Large intestine (tissue), 3 donors: ENCODE measurements at regions not wholly inside any gene's neighbourhood (a gene's known extent, or its start where the extent isn't known, plus 50 kb on each side); places are given as distances from the start of the nearest gene placed in this dataset.

Experiments
- DNase-seq, 2 donors: peaks; one replicate each; pipeline versions ENCODE4 v3.0.0 to v3.0.0-alpha.2; 2013
- H3K27ac ChIP-seq: one replicate; pipeline ENCODE4 v1.5.1; 2013; ENCODE audit warnings: low read length
- H3K27me3 ChIP-seq: 2 replicates; pipeline ENCODE4 v1.6.1; 2013; ENCODE audit warnings: low read length; ENCODE audit not compliant: control insufficient read depth, insufficient read depth
- H3K36me3 ChIP-seq: 2 replicates; pipeline ENCODE4 v1.6.1; 2013; ENCODE audit warnings: low read length; ENCODE audit not compliant: control insufficient read depth, insufficient read depth
- H3K4me1 ChIP-seq: one replicate; pipeline ENCODE4 v1.6.1; 2013; ENCODE audit warnings: low read length; ENCODE audit not compliant: control insufficient read depth, insufficient read depth
- H3K4me3 ChIP-seq: one replicate; pipeline ENCODE4 v1.5.1; 2013; ENCODE audit warnings: low read length
- H3K9me3 ChIP-seq: one replicate; pipeline ENCODE4 v1.6.1; 2013; ENCODE audit warnings: mild to moderate bottlenecking, low read depth, low read length, moderate library complexity; ENCODE audit not compliant: control insufficient read depth
- WGBS: methylation state at CpG from one replicate; pipeline ENCODE4 v1.1.5; 2013; ENCODE audit warnings: low lambda C conversion rate; ENCODE audit not compliant: insufficient coverage; 5-methylcytosine and 5-hydroxymethylcytosine counted together

DNA sequence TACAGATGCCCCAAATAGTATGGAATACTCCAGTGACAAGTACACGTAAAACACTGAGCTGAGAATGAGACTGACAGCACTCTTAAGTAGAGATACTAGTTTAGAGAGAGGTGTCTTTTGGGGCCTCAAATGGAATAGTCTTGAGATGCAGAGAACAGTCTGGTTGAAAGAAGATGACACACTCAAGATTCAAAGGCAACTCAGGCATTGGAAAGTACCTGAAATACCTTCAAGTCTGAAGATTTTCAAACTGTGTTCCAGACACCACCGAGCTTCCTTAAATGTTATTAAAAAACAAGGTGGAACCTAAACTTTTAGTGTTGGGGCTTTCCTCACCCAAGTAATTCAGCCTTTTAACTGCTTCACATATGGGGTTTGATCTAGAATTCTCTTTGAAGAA lies 437.7 kb downstream of the OMA1 start:
- no peaks in the 10 kb centered on the region for H3K36me3 ChIP-seq
- WGBS, result no CpG with 5 or more reads among the region's 2 CpGs
- no peaks in the 10 kb centered on the region for H3K9me3 ChIP-seq
- H3K27me3 ChIP-seq, result peaks cover 4% of the 10 kb centered on the region
- no peak overlapping the region for H3K27ac ChIP-seq
- H3K4me3 ChIP-seq, result no peak overlapping the region
- no peaks in the 10 kb centered on the region for H3K4me1 ChIP-seq
- DNase-seq, result no peak

DNA sequence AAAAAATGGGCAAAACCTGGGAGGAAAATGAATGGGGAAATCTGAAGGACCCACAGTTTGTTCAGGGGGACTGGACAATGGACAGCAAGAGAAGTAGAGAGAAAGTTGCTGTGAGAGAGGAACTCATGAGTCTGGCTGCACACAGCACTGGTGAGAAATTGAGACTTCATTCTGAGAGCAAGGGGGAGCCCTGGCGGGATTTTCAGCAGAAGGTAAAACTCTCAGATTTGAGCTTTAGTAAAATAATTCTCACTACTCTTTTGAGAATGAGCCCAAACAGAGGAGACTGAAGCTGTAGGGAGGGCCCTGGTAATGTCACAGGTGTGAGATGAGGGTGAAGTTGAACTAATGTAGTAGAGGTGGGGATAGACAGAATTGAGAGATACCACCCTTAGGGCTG lies 438.6 kb downstream of the OMA1 start:
- WGBS, result no CpG with 5 or more reads among the region's 1 CpG

DNA sequence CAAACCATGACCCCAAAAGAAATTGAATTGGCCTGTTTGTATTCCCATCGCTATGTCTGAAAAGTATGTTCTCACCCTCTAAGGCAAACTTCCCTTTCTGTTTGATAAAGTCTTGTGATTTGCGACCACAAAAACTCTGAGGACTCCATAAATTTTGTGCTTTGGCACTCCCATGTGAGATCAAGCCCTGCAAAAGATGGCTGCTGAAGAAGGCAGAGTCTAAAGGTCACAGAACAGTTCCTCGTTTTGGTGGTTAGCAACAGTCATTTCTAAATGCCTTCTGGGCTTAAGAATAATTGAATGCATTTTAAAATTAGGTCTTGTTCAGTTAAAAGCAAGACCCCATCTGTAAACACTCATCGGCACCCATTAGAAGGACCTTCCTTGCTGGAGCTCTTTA lies 441.6 kb downstream of the OMA1 start:
- 83% methylated on average over 1 of the region's 4 CpGs for WGBS
- Histone ChIP-seq H3K4me3 (no peak overlapping the region), H3K9me3 (no peaks in the 10 kb centered on the region), H3K36me3 (no peaks in the 10 kb centered on the region), H3K27me3 (no peaks in the 10 kb centered on the region), H3K4me1 (no peaks in the 10 kb centered on the region), H3K27ac (no peak overlapping the region)
- DNase-seq, result no peak

More for the DNA sequence above, 438.6 kb downstream of the OMA1 start:
- Histone ChIP-seq H3K4me3 (no peak overlapping the region), H3K27me3 (peaks cover under 1% of the 10 kb centered on the region), H3K4me1 (no peaks in the 10 kb centered on the region), H3K36me3 (no peaks in the 10 kb centered on the region), H3K27ac (no peak overlapping the region), H3K9me3 (no peaks in the 10 kb centered on the region)
- DNase-seq, result no peak

DNA sequence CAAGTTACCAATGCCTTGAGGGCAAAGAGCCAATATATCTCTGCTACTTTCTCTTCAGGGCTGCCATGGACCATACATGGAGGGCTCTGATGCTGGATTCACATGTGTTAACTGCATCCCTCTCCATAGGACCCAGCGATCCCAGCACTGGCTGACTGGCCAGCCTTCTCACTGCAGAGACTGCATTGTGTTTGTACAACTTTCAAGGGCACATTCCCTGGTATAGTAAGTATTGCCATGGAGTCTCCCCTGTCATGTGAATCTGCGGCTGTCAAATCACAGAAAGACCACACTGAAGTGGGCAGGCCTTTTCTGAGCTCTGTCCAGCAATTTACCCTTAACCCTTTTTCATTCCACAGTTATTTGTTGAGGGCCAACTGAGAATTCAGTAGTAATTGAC lies 449.8 kb downstream of the OMA1 start:
- H3K27ac ChIP-seq, result no peak overlapping the region
- H3K27me3 ChIP-seq, result no peaks in the 10 kb centered on the region
- no peak overlapping the region for H3K4me3 ChIP-seq
- no CpG with 5 or more reads among the region's 2 CpGs for WGBS
- no peak for DNase-seq
- no peaks in the 10 kb centered on the region for H3K4me1 ChIP-seq
- H3K9me3 ChIP-seq, result no peaks in the 10 kb centered on the region
- H3K36me3 ChIP-seq, result no peaks in the 10 kb centered on the region

DNA sequence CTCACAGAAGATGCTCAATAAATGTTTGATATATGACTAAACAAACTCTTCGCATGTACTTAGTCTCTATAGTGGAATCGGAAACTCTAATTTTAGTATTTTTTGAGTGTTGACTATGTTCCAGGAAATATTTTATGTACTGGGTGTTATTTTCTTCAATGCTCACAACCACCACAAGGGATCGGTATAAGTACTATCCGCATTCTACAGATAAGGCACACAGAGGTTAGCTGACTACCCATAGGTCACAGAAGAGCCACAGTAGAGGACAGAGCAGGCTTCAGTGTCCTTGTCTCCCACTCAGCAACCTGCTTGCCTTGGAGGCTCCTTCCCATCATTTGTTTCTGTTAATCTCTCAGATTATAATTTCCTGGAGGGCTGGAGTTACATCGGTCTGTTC lies 451.3 kb downstream of the OMA1 start:
- no peak overlapping the region for H3K4me3 ChIP-seq
- no peaks in the 10 kb centered on the region for H3K4me1 ChIP-seq
- H3K27me3 ChIP-seq, result no peaks in the 10 kb centered on the region
- H3K27ac ChIP-seq, result no peak overlapping the region
- WGBS, result 100% methylated on average over 2 of the region's 5 CpGs
- DNase-seq, result no peak
- no peaks in the 10 kb centered on the region for H3K9me3 ChIP-seq
- H3K36me3 ChIP-seq, result no peaks in the 10 kb centered on the region

DNA sequence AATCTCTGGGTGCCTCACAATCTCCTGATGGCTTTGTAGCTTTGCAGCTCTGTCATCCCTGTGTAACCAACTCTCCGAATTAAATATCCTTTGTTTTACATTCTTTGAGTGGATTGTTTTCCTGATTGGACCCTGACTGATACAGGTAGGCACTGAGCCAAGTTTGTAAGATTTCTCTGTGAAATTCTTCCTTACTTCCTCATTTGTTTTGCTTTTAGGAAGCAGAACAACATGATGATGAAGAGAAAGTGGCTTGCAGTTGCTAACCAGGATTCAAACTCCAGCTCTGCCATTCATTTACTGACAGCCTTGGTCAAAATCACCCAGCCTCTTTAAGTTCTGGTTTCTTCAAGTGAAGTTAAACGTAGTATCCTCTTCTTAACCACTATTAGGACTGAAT lies 452.3 kb downstream of the OMA1 start:
- H3K4me3 ChIP-seq, result no peak overlapping the region

DNA sequence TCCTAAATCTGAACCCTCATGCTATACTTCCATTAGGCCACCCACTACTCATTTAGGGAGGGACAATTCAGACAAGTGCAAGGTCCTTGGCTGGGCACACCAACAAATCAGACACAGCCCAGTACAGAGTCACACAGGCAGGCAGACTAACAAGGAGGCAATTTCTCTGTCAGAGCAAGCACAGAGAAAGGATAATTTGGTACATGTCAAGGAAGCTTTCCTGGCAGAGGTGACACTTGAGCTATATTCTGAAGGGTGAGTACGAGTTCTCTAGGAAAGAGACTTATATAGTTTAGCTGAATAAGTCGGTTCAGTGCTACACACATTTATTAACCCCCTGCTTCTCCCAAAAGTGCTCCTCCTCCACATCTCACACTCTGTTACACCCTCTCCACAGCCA lies 455.9 kb downstream of the OMA1 start:
- no peak overlapping the region for H3K4me3 ChIP-seq
- H3K27ac ChIP-seq, result no peak overlapping the region
- WGBS, result no CpG with 5 or more reads among the region's 2 CpGs
- no peaks in the 10 kb centered on the region for H3K9me3 ChIP-seq
- H3K36me3 ChIP-seq, result no peaks in the 10 kb centered on the region
- no peaks in the 10 kb centered on the region for H3K4me1 ChIP-seq
- no peak for DNase-seq
- H3K27me3 ChIP-seq, result peaks cover 2% of the 10 kb centered on the region

More for the DNA sequence above, 452.3 kb downstream of the OMA1 start:
- H3K4me1 ChIP-seq, result no peaks in the 10 kb centered on the region
- H3K27me3 ChIP-seq, result no peaks in the 10 kb centered on the region
- DNase-seq, result no peak
- no peaks in the 10 kb centered on the region for H3K9me3 ChIP-seq
- 75% methylated on average over 1 of the region's 2 CpGs for WGBS
- H3K27ac ChIP-seq, result no peak overlapping the region
- H3K36me3 ChIP-seq, result no peaks in the 10 kb centered on the region

DNA sequence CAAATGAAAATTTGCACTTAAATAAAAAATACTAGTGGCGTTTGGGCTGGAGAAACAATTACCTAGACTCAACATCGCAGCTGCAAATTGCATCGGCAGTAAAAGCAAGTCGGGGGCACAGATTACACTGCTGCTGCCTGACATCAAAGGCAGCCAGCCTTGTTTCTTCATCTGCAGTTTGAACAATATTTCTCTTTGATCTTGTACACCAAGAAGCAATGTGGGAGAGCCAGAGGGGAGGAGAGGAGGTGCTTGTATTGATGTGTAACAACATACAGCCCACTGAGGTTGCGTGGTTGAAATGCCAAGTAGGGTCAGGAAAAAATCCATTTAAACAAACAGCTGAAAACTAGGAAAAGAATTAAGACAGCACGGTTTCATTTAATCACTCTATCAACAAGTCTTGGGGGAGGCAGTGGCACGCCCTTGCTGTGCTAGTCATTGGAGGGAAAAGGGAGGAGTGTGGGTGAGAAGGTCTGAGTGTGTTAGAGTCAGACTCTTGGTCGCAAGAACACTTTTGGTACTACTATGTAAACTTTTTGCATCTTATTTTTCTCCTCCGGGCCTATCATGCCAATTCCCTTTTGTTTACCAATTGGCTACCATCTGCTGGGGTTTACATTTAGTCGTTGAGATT lies 456.5 kb downstream of the OMA1 start:
- H3K27ac ChIP-seq, result no peak overlapping the region
- WGBS, result 73% methylated on average over 3 of the region's 10 CpGs

DNA sequence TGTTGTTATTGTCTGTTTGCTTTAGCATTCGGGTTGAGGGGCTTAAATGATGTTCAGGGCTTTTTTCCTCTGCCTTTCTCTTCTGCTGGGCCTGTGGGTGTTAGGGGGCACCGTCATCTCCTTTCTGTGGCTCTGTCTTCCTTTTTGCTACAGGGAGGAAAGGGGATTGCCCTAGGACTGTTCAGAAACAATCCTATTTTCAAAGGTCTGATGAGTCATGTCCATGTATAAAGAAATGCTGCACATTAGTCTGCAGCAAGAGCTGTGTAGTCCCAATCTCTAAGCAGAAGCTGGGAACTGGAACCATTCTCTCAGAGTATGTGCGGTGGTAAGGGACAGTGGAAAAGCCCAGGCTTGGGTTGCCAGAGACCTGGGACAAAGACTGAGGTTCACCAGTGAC lies 462.3 kb downstream of the OMA1 start:
- DNase-seq, result no peak
- Histone ChIP-seq H3K9me3 (no peaks in the 10 kb centered on the region), H3K36me3 (no peaks in the 10 kb centered on the region), H3K27me3 (peaks cover 2% of the 10 kb centered on the region), H3K4me3 (no peak overlapping the region), H3K4me1 (no peaks in the 10 kb centered on the region), H3K27ac (no peak overlapping the region)
- WGBS, result no CpG with 5 or more reads among the region's 3 CpGs

More for the DNA sequence above, 456.5 kb downstream of the OMA1 start:
- peak in 1 of 2 donors; percentile 8 for DNase-seq
- Histone ChIP-seq H3K4me3 (no peak overlapping the region), H3K36me3 (no peaks in the 10 kb centered on the region), H3K9me3 (no peaks in the 10 kb centered on the region), H3K27me3 (peaks cover 2% of the 10 kb centered on the region), H3K4me1 (no peaks in the 10 kb centered on the region)

DNA sequence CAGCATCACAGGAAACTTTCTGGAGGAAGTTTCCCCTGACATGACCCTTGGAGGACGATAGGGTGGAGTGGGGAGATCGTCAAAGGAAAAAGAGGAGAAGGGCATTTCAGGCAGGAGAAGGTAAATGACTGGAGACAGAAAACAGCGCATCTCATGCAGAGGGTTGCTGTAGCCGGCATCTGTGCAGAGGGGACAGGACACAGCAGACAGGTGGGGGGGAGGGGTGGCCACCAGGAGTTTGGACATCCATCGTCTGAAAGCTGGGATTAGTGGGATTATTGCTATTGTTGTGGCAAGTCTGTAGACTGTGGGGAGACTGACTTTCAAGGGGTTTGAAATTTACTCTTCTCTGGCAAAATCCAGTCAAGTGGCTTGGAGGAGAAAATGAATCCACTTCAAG lies 463.9 kb downstream of the OMA1 start:
- Histone ChIP-seq H3K27ac (no peak overlapping the region), H3K36me3 (no peaks in the 10 kb centered on the region), H3K27me3 (peaks cover 5% of the 10 kb centered on the region), H3K4me3 (no peak overlapping the region), H3K4me1 (no peaks in the 10 kb centered on the region), H3K9me3 (no peaks in the 10 kb centered on the region)
- no peak for DNase-seq
- no CpG with 5 or more reads among the region's 5 CpGs for WGBS

DNA sequence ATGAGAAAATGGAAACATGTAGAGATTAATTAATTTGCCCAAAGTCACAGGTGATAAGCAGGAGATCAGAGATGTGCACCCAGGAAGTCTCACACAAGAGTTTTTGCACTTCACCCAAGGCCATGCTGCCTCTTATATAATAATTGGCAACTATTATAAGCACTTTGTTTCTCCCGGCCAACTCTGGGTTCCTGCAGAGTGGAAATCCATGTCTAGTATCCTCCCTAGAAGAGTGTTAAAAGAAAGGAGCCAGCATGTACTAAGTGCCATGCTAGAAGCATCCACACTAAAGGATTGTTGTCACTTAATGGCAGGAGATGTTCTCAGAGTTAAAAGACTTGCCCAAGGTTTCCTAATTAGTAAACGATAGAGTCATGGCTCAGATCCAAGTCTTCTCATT lies 470.3 kb downstream of the OMA1 start:
- no peak for DNase-seq
- WGBS, result no CpG with 5 or more reads among the region's 2 CpGs
- no peak overlapping the region for H3K4me3 ChIP-seq

More for the DNA sequence above, 470.3 kb downstream of the OMA1 start:
- Histone ChIP-seq H3K9me3 (no peaks in the 10 kb centered on the region), H3K4me1 (no peaks in the 10 kb centered on the region), H3K27ac (no peak overlapping the region), H3K27me3 (peaks cover 4% of the 10 kb centered on the region), H3K36me3 (no peaks in the 10 kb centered on the region)
